ENCODE measurements at regions not wholly inside any gene's neighbourhood (a gene's known extent, or its start where the extent isn't known, plus 50 kb on each side); places are given as distances from the start of the nearest gene placed in this dataset.
"Not testable (repeated sequence)": the region's sequence is repeated elsewhere in the genome, so short reads cannot be mapped to it uniquely, and the experiment has no call there.

DNA sequence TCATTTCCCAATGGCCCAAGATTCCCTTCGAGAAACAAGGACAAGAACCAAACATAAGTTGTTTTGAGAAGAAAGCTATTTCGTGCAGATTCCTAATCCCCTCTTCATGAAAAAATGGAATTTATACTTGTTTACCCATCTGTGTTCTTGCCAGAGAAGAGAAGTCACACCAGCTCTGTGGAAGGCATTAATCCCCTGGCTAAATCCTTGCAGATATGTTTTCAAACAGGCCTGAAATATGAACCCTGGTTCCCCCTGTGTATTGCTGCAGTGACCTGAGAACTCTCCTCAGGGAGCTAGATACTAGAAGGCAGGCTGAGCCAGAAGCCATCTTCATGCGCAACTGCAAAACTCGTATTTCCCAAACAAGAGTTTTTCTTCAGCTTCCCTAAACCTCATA lies 337.7 kb downstream of the NEK10 start:
- intact Hi-C loops (cut with micrococcal nuclease) = no loop called here
- Histone ChIP-seq H3K27ac (replicated peaks) (peak overlapping the region; percentile 57), H3K36me3 (no peaks in the 10 kb centered on the region), H3K9me3 (replicated peaks) (no peaks in the 10 kb centered on the region), H3K27me3 (ENCODE audit: low read depth) (no peaks in the 10 kb centered on the region), H3K4me3 (no peak overlapping the region), H3K4me1 (no peaks in the 10 kb centered on the region)
- TF ChIP-seq, protein P1, sequence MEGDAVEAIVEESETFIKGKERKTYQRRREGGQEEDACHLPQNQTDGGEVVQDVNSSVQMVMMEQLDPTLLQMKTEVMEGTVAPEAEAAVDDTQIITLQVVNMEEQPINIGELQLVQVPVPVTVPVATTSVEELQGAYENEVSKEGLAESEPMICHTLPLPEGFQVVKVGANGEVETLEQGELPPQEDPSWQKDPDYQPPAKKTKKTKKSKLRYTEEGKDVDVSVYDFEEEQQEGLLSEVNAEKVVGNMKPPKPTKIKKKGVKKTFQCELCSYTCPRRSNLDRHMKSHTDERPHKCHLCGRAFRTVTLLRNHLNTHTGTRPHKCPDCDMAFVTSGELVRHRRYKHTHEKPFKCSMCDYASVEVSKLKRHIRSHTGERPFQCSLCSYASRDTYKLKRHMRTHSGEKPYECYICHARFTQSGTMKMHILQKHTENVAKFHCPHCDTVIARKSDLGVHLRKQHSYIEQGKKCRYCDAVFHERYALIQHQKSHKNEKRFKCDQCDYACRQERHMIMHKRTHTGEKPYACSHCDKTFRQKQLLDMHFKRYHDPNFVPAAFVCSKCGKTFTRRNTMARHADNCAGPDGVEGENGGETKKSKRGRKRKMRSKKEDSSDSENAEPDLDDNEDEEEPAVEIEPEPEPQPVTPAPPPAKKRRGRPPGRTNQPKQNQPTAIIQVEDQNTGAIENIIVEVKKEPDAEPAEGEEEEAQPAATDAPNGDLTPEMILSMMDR (IDR thresholded peaks at IDR 0.05; ENCODE audit: borderline replicate concordance) = no peak
- no peak for DNase-seq

DNA sequence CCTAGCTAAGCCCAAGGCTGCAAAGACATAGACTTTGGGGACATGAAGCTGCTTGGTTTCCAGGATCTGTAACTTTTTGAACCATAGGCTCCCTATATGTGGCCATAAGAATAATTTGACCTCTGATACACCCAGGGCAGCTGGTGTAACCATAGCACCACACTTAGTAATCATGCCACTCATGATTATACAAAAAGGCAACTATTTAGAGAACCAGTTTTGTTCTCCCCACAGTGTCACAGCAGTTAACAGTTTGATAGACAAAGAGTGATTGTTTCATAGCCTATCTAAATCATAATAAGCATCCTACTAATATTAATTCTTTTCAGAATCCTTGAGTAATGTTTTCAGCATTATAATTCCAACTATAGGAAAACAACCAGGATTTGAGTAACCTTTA lies 334.9 kb downstream of the NEK10 start:
- H3K4me3 ChIP-seq = no peak overlapping the region
- intact Hi-C loops (cut with micrococcal nuclease) = no loop called here
- no peaks in the 10 kb centered on the region for H3K4me1 ChIP-seq
- no peak overlapping the region for H3K27ac ChIP-seq (replicated peaks)
- no peaks in the 10 kb centered on the region for H3K9me3 ChIP-seq (replicated peaks)
- no peak for DNase-seq
- no peaks in the 10 kb centered on the region for H3K27me3 ChIP-seq (ENCODE audit: low read depth)
- no peaks in the 10 kb centered on the region for H3K36me3 ChIP-seq
- TF ChIP-seq, protein P1 (IDR thresholded peaks at IDR 0.05; ENCODE audit: borderline replicate concordance) = no peak

DNA sequence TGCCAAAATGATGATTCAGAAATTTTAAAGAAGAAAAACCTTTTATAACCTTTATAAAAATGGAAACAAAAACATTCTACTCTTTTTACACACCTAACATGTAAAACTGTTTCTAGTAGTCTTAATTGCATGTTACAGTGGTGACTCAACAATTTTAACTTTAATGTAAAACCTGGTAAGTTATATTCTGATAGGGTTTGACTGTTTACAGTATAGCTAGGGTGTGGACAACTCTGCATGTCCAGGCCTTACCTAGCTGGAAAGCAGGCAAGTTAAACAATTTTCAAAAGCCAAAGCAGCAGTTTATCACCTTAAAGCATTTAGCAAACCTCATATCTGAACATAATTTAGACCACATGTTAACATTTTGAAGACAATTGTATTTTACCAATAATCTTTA lies 328.5 kb downstream of the NEK10 start:
- intact Hi-C loops (cut with micrococcal nuclease) = no loop called here
- H3K9me3 ChIP-seq (replicated peaks) = no peaks in the 10 kb centered on the region
- H3K36me3 ChIP-seq = no peaks in the 10 kb centered on the region

DNA sequence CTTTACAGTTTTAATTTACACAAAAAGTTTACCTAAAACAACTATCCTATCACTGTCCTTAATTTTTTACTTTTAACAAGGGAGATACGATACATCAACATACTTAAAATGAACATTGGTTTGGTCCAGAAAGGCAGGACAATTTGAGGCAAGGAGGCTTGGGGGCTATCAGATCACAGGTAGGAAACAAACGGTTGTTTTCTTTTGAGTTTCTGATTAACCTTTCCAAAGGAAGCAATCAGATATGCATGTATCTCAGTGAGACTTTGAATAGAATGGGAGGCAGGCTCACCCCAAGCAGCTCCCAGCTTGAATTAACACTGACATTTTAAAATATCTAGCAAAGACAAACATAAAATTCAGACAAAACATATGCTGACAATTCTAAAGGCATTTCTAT lies 326.6 kb downstream of the NEK10 start:
- intact Hi-C loops (cut with micrococcal nuclease); H3K27me3 ChIP-seq (ENCODE audit: low read depth); H3K4me1 ChIP-seq; H3K27ac ChIP-seq (replicated peaks); H3K9me3 ChIP-seq (replicated peaks); H3K36me3 ChIP-seq; DNase-seq; H3K4me3 ChIP-seq: not testable (repeated sequence)

More for the DNA sequence above, 328.5 kb downstream of the NEK10 start:
- H3K27ac ChIP-seq (replicated peaks) = no peak overlapping the region
- H3K4me1 ChIP-seq = no peaks in the 10 kb centered on the region
- H3K4me3 ChIP-seq = no peak overlapping the region
- no peak for DNase-seq
- no peaks in the 10 kb centered on the region for H3K27me3 ChIP-seq (ENCODE audit: low read depth)
- TF ChIP-seq, protein P1 (IDR thresholded peaks at IDR 0.05; ENCODE audit: borderline replicate concordance) = no peak

DNA sequence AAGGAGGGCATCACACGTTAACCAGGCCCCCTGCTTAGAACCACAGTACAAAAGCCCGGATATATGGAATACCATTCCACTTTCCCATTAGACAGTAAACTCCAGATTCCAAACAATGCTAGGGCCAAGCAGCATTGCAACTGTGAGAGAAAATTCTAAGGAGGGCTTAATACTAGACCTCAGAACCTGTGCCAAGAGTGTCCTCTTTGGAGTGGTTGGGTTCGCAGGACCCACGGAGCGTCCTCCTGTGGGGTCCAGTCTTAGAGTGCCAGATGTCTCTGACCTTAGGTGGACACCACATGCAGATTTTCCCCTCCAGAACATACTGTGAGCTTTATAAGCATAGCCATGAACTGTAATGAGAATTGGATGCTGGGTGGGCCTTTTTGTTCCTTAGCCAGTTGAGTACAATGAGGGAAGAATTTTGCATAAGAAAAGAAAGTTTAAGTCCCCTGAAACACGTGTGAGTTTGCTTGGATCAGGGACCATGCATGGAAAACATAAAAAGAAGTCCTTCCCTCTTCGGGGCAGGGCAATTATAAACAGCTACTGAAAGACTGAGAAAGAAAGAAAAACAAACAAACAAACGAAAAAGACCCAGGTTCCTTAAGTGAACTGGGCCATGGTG lies 325.7 kb downstream of the NEK10 start:
- intact Hi-C loops (cut with micrococcal nuclease) = no loop called here
- Histone ChIP-seq H3K27me3 (ENCODE audit: low read depth) (no peaks in the 10 kb centered on the region), H3K9me3 (replicated peaks) (peaks cover 2% of the 10 kb centered on the region), H3K36me3 (no peaks in the 10 kb centered on the region), H3K27ac (replicated peaks) (no peak overlapping the region), H3K4me1 (no peaks in the 10 kb centered on the region), H3K4me3 (no peak overlapping the region)
- DNase-seq = no peak
- TF ChIP-seq, protein P1 (IDR thresholded peaks at IDR 0.05; ENCODE audit: borderline replicate concordance) = no peak

DNA sequence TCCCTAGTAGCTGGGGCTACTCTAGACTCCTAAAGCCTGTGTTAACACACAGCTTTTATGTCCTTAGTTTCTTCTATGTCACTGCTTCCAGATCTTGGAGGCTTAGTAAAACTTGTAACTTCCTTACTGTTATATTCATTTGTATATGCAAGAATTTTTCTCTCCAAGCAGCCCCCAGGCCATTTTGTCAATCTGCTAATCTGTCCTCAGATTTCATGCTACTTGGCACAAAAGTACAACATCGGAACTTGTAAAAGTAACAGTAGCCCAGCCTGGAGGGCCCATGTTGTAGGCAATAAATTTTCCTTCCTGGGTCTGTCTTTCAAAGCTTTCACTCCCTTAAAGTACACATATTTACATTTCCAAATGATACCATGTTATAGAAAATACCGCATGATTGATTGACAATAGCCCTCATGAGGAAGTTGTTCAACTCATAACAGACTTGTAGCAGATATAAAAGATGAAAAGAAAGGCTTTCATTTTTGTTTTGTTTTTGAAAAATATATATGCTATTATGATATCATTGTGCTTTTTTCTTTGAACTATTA lies 324.2 kb downstream of the NEK10 start:
- intact Hi-C loops (cut with micrococcal nuclease) = no loop called here
- Histone ChIP-seq H3K27me3 (ENCODE audit: low read depth) (no peaks in the 10 kb centered on the region), H3K36me3 (no peaks in the 10 kb centered on the region), H3K9me3 (replicated peaks) (peaks cover 4% of the 10 kb centered on the region), H3K4me3 (no peak overlapping the region), H3K4me1 (no peaks in the 10 kb centered on the region), H3K27ac (replicated peaks) (no peak overlapping the region)
- TF ChIP-seq, protein P1 (IDR thresholded peaks at IDR 0.05; ENCODE audit: borderline replicate concordance) = no peak
- DNase-seq = no peak

All from left ventricle myocardium inferior (tissue), 1 donor.